GM21529 (cell line): ENCODE measurements at regions not wholly inside any gene's neighbourhood (a gene's known extent, or its start where the extent isn't known, plus 50 kb on each side); places are given as distances from the start of the nearest gene placed in this dataset.
"Not testable (repeated sequence)": the region's sequence is repeated elsewhere in the genome, so short reads cannot be mapped to it uniquely, and the experiment has no call there.

Experiments used
- ATAC-seq: cut with Tn5 transposase; IDR thresholded peaks from one replicate; pipeline ENCODE4 v1.9.1; 2021; ENCODE audit not compliant: unreplicated experiment

DNA sequence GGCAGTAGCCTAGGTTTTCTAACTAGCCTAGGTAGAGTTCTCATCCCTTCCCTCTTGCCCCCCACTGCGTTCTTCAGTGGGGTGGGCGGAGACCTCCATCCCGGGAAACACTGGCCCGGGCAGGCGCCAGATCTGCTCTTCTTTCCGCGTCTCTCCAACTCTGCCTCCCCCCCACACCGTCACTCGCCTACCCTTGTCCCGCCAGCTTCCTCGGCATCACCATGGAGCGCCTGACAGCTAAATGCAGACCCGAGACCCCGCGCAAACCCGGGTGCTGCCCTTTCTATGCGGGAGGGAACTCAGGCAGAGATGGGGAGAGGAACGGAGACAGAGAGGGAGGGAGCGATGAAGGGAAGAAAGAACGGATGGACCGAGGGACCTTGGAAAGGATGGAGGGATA is 1494.8 kb upstream of the DEFB115 start:
- no peak for ATAC-seq

- ATAC-seq = no peak
These were observed 1493.5 kb upstream of the DEFB115 start for GRCh38 chr20:29763821-29764511.

DNA sequence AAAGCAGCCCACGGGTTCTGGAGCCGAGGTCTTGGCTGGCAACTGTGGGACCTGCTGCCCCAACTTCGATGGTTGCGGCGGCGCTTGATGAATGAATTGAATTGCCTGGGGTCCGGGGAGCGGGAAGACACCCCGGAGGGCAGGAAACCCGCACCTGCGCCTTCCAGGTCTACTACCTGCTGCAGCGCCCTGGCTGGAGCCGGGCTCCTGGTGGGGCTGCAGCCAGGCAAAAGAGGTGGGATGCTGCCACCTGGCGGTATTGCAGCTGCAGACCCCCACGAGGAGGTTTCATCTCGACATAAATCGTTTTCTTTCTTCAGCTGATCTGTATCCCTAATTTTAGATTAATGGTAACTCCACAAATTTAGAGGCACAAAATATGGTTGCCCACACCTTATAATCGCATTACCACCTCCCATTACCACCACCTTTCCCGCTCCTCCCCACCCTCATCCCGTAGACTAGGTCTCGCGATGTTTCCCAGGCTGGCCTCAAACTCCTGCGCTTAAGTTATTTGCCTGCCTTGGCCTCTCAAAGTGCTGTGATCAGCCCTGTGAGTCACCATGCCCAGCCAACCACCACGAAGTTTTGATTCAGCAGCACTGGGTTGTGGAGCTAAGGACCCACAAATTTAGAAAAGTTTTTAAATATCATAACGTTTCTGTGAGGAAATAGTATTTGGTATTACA is 1492.4 kb upstream of the DEFB115 start:
- not testable (repeated sequence) for ATAC-seq

- not testable (repeated sequence) for ATAC-seq
These were observed 1479.4 kb upstream of the DEFB115 start for GRCh38 chr20:29778033-29778432.

DNA sequence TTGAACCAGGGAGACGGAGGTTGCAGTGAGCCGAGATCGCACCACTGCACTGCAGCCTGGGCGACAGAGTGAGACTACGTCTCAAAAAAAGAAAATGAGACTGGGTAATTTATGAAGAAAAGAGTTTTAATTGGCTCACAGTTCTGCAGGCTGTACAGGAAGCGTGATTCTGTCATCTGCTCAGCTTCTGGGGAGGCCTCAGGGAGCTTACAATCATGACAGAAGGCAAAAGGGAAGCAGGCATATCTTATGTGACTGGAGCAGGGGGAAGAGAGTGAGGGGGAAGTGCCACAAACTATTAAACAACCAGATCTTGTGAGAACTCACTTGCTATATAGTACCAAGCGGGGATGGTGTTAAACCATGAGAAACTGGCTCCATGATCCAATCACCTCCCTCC is 1476.2 kb upstream of the DEFB115 start:
- not testable (repeated sequence) for ATAC-seq

DNA sequence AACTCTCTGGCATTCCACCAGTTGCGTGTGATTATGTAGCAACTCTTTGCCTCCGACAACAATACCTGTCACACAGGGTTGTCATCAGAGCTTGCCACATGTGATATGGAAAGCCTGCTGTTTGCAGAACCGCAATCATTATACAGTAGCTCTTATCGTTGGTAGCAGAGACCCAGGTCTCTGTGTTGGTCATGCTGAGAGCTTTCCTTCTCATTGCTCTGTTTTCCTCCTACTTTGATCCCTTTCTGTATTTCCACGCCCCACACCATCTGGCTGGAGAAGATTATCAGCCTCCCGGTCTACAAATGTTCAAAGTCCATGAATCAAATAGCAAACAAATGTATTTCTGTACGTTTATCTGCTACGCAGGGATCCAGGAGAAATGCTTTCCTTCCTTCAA is 1475.6 kb upstream of the DEFB115 start:
- not testable (repeated sequence) for ATAC-seq

- ATAC-seq = not testable (repeated sequence)
These were observed 1470.0 kb upstream of the DEFB115 start for GRCh38 chr20:29787456-29787855.

DNA sequence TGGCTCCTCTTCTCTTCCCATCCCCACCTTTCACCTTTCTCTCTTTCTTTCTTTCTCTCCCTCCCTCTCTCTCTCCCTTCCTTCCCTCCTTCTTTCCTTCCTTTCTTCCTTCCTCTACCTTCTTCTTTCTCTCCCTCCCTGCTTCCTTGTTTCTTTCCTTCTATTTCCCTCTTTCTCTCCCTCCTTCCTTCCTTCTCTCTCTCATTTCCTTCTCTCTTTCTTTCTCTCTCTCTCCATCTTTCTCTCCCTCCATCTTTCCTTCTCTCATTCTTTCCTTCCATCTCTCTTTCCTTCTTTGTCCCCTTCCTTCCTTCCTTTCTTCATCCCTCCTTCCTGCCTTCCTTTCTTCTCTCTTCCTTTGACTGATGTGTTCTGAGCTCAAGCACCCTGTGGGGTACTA is 1467.0 kb upstream of the DEFB115 start:
- no peak for ATAC-seq

DNA sequence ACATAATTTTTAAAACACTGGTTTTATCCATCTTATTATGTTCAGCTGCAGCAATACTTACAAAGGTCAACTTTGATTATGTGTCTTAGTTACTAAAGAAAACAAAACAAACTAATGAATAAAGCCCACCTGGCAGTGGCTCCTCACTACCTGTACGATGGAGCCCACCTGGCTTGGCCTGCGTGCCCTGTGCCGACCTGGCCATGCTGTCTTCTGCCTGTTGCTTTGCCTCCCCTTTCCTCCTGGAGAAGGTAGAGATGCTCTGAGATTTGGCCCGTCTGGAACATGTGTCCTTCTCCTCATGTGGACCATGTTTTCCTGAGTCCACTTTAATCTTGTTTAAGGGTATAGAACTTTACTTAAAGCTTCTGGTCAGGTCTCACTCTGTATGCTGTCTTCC is 1426.0 kb upstream of the DEFB115 start:
- not testable (repeated sequence) for ATAC-seq

- not testable (repeated sequence) for ATAC-seq
These were observed 1389.5 kb upstream of the DEFB115 start for GRCh38 chr20:29868014-29868413.

GRCh38 chr20:29868688-29869087 is 1388.8 kb upstream of the DEFB115 start:
- ATAC-seq = not testable (repeated sequence)

- not testable (repeated sequence) for ATAC-seq
These were observed 1385.6 kb upstream of the DEFB115 start for GRCh38 chr20:29871816-29872215.

DNA sequence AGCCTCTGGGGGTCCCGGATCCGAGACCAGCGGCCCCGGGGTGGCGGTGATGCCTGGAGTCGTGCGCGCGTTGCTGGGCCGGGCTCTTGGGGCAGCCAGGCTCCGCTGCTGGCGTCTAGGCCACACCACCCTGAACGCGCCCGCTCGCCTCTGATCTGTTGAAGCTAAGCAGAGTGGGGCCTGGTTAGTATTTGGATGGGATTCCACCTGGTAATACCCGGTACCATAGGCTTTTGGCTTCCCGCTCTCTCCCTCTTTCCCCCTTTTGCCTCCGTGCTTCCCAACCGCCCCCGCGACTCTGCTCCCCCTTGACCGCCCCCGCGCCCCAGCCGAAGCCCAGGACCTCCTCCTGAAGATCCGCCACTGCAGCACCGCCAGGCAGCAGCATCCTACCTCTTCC is 1383.5 kb upstream of the DEFB115 start:
- ATAC-seq = no peak

DNA sequence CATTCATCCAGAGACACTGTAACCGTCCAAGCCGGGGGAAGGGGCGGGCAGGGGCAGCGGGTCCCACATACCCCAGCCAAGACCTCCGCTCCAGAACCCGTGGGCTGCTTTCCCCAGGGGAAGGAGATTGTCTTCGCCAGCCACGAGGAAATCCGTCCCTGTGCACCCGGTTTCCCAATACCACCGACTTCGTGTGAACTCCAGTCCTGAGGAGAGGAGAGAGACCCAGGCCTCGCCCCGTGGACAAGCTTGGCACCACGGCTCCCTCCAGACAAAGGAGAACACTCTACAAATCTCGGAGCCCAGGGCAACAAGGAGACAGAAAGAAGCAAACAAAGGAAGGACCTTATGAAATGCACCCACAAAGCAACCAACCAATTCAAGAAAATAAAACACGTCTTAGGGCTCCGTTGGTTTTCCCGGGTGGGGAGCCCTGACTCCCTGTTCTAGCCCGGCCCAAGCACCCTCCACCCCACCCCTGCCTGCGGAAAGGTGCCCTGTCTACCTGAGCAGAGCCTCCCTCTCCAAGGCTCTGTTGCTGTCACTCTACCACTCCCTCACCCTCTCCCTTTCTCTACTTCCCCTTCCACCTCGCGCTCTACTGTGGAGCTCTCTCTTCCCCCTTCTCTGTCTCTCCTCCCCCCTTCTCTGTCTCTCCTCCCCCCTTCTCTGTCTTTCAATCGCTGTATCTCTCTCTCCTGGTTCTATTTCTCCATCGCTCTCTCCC is 1382.8 kb upstream of the DEFB115 start:
- no peak for ATAC-seq

GRCh38 chr20:29875321-29876083 is 1382.0 kb upstream of the DEFB115 start:
- ATAC-seq = not testable (repeated sequence)

GRCh38 chr20:29876084-29876910 is 1381.2 kb upstream of the DEFB115 start:
- ATAC-seq = not testable (repeated sequence)

DNA sequence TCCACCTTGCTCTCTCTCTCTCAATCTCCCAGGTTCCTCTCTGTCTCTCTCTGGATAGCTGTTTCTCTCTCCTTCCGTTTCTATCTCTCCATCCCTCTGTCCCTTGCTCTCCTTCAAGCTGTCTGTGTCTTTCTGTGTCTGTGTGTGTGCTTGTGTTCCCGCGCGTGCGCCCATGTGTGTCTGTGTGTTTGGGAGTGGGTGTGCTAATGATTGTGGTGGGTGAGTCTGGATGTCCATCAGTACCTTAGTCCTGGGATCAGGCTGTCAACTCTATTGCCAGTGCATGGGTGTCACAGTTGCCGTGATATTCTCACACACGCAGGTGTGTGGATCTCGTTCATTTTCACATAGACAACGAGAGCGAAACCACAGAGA is 1380.6 kb upstream of the DEFB115 start:
- ATAC-seq = no peak

- not testable (repeated sequence) for ATAC-seq
These were observed 1379.8 kb upstream of the DEFB115 start for GRCh38 chr20:29877411-29878280.

DNA sequence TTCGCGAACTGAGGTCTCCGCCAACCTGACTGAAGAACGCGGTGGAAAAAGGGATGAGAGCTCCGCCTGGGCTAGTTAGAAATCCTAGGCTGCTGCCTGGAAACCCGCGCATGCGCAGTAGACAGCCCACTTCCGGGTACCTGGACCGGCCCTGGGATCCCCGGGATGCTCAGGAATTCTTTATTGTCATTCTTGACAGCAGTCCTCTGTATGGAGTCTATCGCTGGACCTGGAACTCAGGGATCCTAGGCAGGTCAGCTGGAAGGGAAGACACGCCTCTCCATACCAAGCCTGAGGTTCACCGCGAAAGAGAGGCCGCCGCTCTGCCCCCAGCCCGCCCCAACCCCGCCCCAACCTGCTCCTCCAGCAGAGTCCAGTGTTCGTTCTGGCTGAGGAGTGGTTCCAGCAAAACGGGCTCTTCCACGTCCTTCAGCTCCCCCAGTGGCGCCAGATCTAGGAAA is 1379.2 kb upstream of the DEFB115 start:
- peak; percentile 53 for ATAC-seq
